ENCODE measurements at regions not wholly inside any gene's neighbourhood (a gene's known extent, or its start where the extent isn't known, plus 50 kb on each side); places are given as distances from the start of the nearest gene placed in this dataset.
"Not testable (repeated sequence)": the region's sequence is repeated elsewhere in the genome, so short reads cannot be mapped to it uniquely, and the experiment has no call there.

DNA sequence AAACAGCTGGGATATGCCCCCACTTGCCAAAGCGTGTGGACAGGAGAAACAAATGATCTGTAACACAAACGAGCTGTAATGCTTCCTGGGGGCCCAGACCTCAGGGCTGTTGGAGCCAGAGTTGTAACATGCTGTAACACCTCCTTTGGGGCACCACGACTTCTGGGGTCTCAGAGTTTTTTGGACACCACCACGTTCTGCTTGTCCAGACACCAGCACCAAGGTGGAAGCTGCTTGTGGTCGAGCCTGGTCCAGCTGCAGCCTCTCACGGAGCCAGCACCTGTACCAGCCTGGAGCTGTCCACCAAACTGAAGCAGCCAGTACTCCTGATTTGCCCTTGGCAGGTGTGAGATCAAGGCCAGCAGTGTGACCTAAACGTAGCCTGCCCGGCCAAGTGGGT lies 879.4 kb downstream of the SLC6A15 start:
- intact Hi-C loops (cut with DNase I) = no loop called here
- no peak overlapping the region for H3K27ac ChIP-seq
- no peak for DNase-seq
- H3K27me3 ChIP-seq = no peaks in the 10 kb centered on the region
- H3K36me3 ChIP-seq (replicated peaks in 1 of 2; ENCODE audit: insufficient read depth in 1 of 2, low read depth in 2 of 2) = no peaks in the 10 kb centered on the region
- no peaks in the 10 kb centered on the region for H3K4me1 ChIP-seq
- TF ChIP-seq POLR2A (IDR thresholded peaks at IDR 0.05) = no peak
- TF ChIP-seq, protein P1, sequence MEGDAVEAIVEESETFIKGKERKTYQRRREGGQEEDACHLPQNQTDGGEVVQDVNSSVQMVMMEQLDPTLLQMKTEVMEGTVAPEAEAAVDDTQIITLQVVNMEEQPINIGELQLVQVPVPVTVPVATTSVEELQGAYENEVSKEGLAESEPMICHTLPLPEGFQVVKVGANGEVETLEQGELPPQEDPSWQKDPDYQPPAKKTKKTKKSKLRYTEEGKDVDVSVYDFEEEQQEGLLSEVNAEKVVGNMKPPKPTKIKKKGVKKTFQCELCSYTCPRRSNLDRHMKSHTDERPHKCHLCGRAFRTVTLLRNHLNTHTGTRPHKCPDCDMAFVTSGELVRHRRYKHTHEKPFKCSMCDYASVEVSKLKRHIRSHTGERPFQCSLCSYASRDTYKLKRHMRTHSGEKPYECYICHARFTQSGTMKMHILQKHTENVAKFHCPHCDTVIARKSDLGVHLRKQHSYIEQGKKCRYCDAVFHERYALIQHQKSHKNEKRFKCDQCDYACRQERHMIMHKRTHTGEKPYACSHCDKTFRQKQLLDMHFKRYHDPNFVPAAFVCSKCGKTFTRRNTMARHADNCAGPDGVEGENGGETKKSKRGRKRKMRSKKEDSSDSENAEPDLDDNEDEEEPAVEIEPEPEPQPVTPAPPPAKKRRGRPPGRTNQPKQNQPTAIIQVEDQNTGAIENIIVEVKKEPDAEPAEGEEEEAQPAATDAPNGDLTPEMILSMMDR (IDR thresholded peaks at IDR 0.05) = no peak
- 74 to 75% methylated on average over 4 to 8 of the region's 8 CpGs for WGBS, 2 donors
- peaks cover 0 to 13% (median 0%) of the 10 kb centered on the region in 3 donors for H3K9me3 ChIP-seq
- ATAC-seq = no peak
- no peak overlapping the region for H3K4me3 ChIP-seq

DNA sequence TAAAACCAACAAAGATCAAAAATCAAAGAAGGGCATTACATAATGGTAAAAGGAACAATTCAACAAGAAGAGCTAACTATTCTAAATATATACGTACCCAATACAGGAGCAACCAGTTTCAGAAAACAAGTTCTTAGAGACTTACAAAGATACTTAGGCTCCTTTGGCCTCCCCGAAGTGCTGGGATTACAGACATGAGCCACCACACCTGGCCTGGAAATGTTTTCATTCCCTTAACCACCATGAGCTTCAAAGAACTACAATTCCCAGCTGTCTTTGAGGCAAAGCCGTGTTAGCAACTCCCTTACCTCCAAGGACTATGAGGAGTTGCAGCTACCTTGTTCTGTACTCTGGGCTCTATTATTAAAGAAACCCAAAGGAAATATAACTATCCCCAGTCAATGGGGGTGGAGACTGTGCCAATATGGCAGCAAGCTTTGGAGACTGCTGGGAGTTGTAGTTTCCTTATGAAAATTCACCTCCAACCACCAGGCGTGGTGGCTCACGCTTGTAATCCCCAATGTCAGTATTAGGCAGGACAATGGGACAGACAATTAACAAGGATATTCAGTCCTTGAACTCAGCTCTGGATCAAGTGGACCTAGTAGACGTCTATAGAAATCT lies 893.9 kb downstream of the SLC6A15 start:
- intact Hi-C loops (cut with DNase I); H3K9me3 ChIP-seq; H3K4me3 ChIP-seq; H3K27ac ChIP-seq; H3K27me3 ChIP-seq; H3K36me3 ChIP-seq (replicated peaks in 1 of 2; ENCODE audit: insufficient read depth in 1 of 2, low read depth in 2 of 2); ATAC-seq; H3K4me1 ChIP-seq; DNase-seq: not testable (repeated sequence)
- 67 to 72% methylated on average over 6 of the region's 6 CpGs for WGBS, 2 donors

DNA sequence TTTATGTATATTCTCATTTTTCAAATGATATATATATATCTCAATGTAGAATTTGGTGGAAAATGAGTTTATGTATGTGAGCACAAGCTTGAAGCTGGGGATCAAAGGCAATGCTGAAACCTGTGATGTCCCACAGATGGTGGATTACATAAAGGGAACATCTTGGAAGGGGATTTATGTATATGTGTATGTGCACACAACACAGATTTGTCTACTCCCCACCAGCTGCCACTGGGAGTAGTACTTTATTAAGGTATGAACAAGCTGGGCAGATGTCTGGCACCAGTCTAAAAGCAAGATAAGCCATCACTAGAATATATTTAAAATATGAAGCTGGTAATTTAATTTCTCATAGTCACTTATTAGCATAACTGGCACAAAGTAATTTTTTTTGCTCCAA lies 895.6 kb downstream of the SLC6A15 start:
- intact Hi-C loops (cut with DNase I) = no loop called here
- Histone ChIP-seq H3K9me3 (no peaks in the 10 kb centered on the region), H3K27me3 (no peaks in the 10 kb centered on the region), H3K4me1 (no peaks in the 10 kb centered on the region), H3K27ac (no peak overlapping the region), H3K36me3 (replicated peaks in 1 of 2; ENCODE audit: insufficient read depth in 1 of 2, low read depth in 2 of 2) (no peaks in the 10 kb centered on the region), H3K4me3 (no peak overlapping the region)
- ATAC-seq = no peak
- DNase-seq = no peak
- no peak for TF ChIP-seq POLR2A (IDR thresholded peaks at IDR 0.05)
- TF ChIP-seq, protein P1 (IDR thresholded peaks at IDR 0.05) = no peak

DNA sequence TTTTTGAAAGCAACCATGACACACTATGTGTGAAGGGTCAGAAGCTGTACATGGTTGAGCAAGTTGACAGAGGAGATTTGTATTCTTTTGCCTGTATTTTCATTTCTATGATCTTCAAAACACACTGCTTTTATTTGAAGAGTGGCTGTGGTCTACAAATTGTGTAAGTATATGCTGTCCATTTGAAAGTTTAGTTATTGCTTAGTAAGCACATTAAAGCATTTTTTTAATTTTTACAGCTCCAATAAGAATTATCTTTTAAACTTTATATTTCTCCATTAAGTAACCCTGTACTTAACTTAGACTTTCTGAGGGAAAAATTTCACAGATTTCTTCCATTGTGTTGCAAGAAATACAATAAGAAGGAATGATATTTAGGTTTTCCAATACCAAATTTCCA lies 915.2 kb downstream of the SLC6A15 start:
- Histone ChIP-seq H3K36me3 (replicated peaks in 1 of 2; ENCODE audit: insufficient read depth in 1 of 2, low read depth in 2 of 2) (no peaks in the 10 kb centered on the region), H3K9me3 (no peaks in the 10 kb centered on the region), H3K4me3 (no peak overlapping the region), H3K4me1 (no peaks in the 10 kb centered on the region), H3K27ac (no peak overlapping the region), H3K27me3 (no peaks in the 10 kb centered on the region)
- ATAC-seq = no peak
- TF ChIP-seq, protein P1 (IDR thresholded peaks at IDR 0.05) = no peak
- no peak for TF ChIP-seq POLR2A (IDR thresholded peaks at IDR 0.05)
- intact Hi-C loops (cut with DNase I) = no loop called here
- no peak for DNase-seq

DNA sequence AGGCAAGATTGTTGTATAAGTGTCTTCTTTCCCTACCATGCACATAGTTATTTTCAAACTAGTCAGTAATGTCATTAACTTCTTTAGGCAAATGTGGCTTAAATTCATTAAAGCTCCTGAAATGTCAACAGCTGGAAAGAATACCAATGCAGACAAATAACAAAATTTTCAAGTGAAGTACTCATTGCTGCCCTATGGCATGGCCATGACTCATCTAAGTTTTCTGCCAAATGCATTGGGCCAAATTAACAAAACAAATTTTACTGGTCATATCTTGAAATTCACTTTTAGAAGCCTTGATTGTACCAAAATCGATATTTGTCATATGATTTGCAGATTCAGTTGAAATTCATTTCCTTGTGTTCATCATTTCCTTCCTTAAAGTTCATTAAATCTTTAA lies 915.9 kb downstream of the SLC6A15 start:
- 70% methylated on average over 1 of the region's 1 CpG for WGBS, 2 donors
- no peaks in the 10 kb centered on the region for H3K27me3 ChIP-seq
- H3K36me3 ChIP-seq (replicated peaks in 1 of 2; ENCODE audit: insufficient read depth in 1 of 2, low read depth in 2 of 2) = no peaks in the 10 kb centered on the region
- intact Hi-C loops (cut with DNase I) = no loop called here
- no peaks in the 10 kb centered on the region for H3K9me3 ChIP-seq
- ATAC-seq (no peak), DNase-seq (no peak)
- no peak overlapping the region for H3K4me3 ChIP-seq
- H3K4me1 ChIP-seq = no peaks in the 10 kb centered on the region
- H3K27ac ChIP-seq = no peak overlapping the region
- TF ChIP-seq POLR2A (IDR thresholded peaks at IDR 0.05) = no peak
- TF ChIP-seq, protein P1 (IDR thresholded peaks at IDR 0.05) = no peak
